ENCODE measurements at regions not wholly inside any gene's neighbourhood (a gene's known extent, or its start where the extent isn't known, plus 50 kb on each side); places are given as distances from the start of the nearest gene placed in this dataset.

- TF ChIP-seq EZH2 (IDR thresholded peaks at IDR 0.05; ENCODE audit: borderline replicate concordance, insufficient read depth, low read depth, low read length, poor library complexity, severe bottlenecking) = no peak
- TF ChIP-seq, protein P1, sequence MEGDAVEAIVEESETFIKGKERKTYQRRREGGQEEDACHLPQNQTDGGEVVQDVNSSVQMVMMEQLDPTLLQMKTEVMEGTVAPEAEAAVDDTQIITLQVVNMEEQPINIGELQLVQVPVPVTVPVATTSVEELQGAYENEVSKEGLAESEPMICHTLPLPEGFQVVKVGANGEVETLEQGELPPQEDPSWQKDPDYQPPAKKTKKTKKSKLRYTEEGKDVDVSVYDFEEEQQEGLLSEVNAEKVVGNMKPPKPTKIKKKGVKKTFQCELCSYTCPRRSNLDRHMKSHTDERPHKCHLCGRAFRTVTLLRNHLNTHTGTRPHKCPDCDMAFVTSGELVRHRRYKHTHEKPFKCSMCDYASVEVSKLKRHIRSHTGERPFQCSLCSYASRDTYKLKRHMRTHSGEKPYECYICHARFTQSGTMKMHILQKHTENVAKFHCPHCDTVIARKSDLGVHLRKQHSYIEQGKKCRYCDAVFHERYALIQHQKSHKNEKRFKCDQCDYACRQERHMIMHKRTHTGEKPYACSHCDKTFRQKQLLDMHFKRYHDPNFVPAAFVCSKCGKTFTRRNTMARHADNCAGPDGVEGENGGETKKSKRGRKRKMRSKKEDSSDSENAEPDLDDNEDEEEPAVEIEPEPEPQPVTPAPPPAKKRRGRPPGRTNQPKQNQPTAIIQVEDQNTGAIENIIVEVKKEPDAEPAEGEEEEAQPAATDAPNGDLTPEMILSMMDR (IDR thresholded peaks at IDR 0.05) = no peak
Measured at GRCh38 chr10:78830062-78830975, 238.4 kb upstream of the ZMIZ1 start.
